PFSK-1 (cell line): ENCODE measurements at regions not wholly inside any gene's neighbourhood (a gene's known extent, or its start where the extent isn't known, plus 50 kb on each side); places are given as distances from the start of the nearest gene placed in this dataset.

ENCODE experiments used
- FOXP2 ChIP-seq: optimal IDR thresholded peaks from 2 replicates; pipeline ENCODE3; 2011; ENCODE audit warnings: borderline replicate concordance, control low read depth, inconsistent platforms; ENCODE audit not compliant: insufficient read depth; ENCODE audit errors: extremely low read length, extremely low read depth
- POLR2AphosphoS5 ChIP-seq: IDR thresholded peaks from 2 replicates; pipeline ENCODE4 v1.6.1; 2012; ENCODE audit warnings: low read depth, mild to moderate bottlenecking, control low read depth, low read length, moderate library complexity
- SIN3A ChIP-seq: IDR thresholded peaks from 2 replicates; pipeline ENCODE4 v1.6.1; 2012; ENCODE audit warnings: mild to moderate bottlenecking, low read length, moderate library complexity, borderline replicate concordance; ENCODE audit not compliant: insufficient read depth
- TAF1 ChIP-seq: IDR thresholded peaks from 2 replicates; pipeline ENCODE4 v1.6.1; 2012; ENCODE audit warnings: low read length, control low read depth, borderline replicate concordance; ENCODE audit not compliant: insufficient read depth
- TF ChIP-seq, protein P1 (sequence below), 2 experiments: IDR thresholded peaks; 2 replicates each; pipeline versions ENCODE4 v1.6.1 to v1.8.0; 2011 to 2012; ENCODE audit warnings: low read depth in 2 of 2, low read length in 2 of 2, control low read depth in 1 of 2, inconsistent platforms in 1 of 2, mild to moderate bottlenecking in 1 of 2, moderate library complexity in 1 of 2; ENCODE audit not compliant: insufficient read depth in 1 of 2

- no peak for TF ChIP-seq TAF1
- no peak for TF ChIP-seq POLR2AphosphoS5
- no peak for TF ChIP-seq SIN3A
- TF ChIP-seq, protein P1, sequence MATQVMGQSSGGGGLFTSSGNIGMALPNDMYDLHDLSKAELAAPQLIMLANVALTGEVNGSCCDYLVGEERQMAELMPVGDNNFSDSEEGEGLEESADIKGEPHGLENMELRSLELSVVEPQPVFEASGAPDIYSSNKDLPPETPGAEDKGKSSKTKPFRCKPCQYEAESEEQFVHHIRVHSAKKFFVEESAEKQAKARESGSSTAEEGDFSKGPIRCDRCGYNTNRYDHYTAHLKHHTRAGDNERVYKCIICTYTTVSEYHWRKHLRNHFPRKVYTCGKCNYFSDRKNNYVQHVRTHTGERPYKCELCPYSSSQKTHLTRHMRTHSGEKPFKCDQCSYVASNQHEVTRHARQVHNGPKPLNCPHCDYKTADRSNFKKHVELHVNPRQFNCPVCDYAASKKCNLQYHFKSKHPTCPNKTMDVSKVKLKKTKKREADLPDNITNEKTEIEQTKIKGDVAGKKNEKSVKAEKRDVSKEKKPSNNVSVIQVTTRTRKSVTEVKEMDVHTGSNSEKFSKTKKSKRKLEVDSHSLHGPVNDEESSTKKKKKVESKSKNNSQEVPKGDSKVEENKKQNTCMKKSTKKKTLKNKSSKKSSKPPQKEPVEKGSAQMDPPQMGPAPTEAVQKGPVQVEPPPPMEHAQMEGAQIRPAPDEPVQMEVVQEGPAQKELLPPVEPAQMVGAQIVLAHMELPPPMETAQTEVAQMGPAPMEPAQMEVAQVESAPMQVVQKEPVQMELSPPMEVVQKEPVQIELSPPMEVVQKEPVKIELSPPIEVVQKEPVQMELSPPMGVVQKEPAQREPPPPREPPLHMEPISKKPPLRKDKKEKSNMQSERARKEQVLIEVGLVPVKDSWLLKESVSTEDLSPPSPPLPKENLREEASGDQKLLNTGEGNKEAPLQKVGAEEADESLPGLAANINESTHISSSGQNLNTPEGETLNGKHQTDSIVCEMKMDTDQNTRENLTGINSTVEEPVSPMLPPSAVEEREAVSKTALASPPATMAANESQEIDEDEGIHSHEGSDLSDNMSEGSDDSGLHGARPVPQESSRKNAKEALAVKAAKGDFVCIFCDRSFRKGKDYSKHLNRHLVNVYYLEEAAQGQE (IDR thresholded peaks at IDR 0.05; ENCODE audit: insufficient read depth in 1 of 2, low read depth in 2 of 2, low read length in 2 of 2), result no peak
- TF ChIP-seq FOXP2, result no peak
Observed at GRCh38 chr3:127405791-127406190, 117.9 kb upstream of the PRR20G start.
